Coronary artery (tissue), 2 donors: ENCODE measurements at regions not wholly inside any gene's neighbourhood (a gene's known extent, or its start where the extent isn't known, plus 50 kb on each side); places are given as distances from the start of the nearest gene placed in this dataset.
A peak's percentile ranks its signal among the peaks of the same experiment; 100 is the strongest.
"Not testable (repeated sequence)": the region's sequence is repeated elsewhere in the genome, so short reads cannot be mapped to it uniquely, and the experiment has no call there.

Experiments used
- DNase-seq: peaks from one replicate; pipeline ENCODE4 v3.0.0-alpha.2; 2017; ENCODE audit warnings: low spot score
- H3K27ac ChIP-seq, 2 donors: fragments of 200-600 bp; sonication (generic); one replicate each; pipeline ENCODE4 v1.5.1; 2016 to 2019
- H3K4me3 ChIP-seq: fragments of 200-600 bp; sonication (generic); 2 replicates; pipeline ENCODE4 v1.5.1; 2016; ENCODE audit warnings: mild to moderate bottlenecking, moderate library complexity
- TF ChIP-seq, protein P1 (sequence below): fragments of 200-600 bp; sonication (generic); IDR thresholded peaks from one replicate; pipeline ENCODE4 v1.5.1; 2019; ENCODE audit warnings: antibody characterized with exemption

DNA sequence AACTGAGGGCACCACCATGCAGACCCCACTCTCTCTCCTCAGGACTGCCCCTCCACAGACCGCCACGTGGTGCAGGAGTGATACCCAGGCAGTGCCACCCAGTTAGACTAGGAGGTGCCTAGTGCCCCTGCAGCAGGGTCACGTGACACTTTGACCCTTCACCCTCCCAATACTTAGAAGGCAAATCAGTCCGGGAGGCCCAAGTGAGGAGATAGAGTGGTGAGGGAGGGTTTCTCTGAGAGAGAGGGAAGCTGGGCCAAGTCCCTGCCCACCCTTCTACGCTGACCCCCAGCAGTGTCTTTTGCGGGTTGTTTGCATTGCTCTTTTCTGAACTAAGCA lies 84.6 kb downstream of the BUD13 start:
- no peak overlapping the region for H3K27ac ChIP-seq
- TF ChIP-seq, protein P1, sequence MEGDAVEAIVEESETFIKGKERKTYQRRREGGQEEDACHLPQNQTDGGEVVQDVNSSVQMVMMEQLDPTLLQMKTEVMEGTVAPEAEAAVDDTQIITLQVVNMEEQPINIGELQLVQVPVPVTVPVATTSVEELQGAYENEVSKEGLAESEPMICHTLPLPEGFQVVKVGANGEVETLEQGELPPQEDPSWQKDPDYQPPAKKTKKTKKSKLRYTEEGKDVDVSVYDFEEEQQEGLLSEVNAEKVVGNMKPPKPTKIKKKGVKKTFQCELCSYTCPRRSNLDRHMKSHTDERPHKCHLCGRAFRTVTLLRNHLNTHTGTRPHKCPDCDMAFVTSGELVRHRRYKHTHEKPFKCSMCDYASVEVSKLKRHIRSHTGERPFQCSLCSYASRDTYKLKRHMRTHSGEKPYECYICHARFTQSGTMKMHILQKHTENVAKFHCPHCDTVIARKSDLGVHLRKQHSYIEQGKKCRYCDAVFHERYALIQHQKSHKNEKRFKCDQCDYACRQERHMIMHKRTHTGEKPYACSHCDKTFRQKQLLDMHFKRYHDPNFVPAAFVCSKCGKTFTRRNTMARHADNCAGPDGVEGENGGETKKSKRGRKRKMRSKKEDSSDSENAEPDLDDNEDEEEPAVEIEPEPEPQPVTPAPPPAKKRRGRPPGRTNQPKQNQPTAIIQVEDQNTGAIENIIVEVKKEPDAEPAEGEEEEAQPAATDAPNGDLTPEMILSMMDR, result no peak
- H3K4me3 ChIP-seq, result no peak overlapping the region
- no peak for DNase-seq

DNA sequence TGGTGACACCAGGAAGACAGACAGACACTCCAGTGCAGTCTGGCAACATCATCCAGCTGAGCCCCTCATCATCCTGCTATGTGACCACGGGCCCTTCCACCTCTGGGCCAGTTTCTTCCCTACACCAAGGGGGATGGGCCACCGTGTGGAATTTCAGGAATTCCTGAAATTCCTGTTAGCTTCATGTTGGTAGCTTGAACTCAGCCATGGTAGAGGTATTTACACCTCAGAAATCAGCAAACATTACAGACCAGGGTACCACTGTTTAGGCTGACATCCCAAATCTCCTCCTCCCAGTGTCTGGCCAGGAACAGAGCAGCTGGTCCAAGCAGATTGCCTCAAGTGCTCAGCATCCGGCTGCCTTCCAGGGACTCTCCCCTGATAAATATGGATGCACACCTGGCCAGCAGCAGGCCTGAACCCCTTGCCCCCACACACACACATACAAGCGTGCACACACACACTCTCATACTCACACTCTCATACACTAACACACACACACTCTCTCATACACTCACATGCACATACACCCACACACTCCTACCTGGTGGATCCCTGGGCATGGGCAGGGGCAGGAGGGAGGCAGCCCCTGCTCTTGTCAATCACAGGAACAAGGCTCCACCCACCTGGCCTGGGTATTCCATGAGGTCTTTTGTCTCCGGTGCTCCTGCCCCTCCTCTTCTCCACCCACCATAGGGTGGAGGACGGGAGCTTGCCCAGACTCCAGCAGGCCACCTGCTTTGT lies 85.2 kb downstream of the BUD13 start:
- H3K4me3 ChIP-seq, result no peak overlapping the region
- H3K27ac ChIP-seq, result no peak overlapping the region
- TF ChIP-seq, protein P1, result no peak
- DNase-seq, result no peak

DNA sequence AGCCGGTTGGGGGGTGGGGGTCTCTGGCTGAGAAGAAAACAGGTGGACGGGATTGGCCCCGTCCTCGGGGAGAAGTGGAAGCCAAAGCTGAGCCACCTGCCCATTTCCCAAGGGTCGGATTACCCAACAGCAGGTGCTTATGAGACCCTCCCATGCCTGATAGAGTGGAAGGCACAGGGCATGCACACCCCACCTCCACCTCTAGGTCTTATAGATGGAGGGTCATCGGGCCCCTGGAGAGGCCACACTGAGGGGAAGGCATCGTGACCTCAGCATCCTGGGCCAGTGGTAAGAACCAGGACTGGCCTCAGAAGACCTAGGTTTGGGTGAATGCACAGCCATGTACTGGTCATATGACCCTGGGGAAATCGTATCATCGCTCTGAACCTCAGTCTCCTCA lies 85.9 kb downstream of the BUD13 start:
- Histone ChIP-seq H3K4me3 (no peak overlapping the region), H3K27ac (no peak overlapping the region)
- DNase-seq, result no peak
- TF ChIP-seq, protein P1, result no peak

DNA sequence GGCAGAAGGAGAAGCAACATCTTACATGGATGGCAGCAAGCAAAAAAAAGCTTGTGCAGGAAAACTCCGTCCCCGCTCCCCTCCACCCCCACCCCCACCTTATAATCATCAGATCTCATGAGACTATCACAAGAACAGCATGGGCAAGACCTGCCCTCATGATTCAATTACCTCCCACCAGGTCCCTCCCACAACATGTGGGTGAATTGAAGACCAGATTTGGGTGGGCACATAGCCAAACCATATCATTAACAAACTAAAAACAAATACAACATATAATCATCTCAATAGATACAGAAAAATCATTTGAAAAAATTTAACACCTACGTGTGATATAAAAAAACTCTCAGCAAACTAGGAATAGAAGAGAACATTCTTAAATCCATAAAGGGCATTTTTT lies 88.8 kb downstream of the BUD13 start:
- Histone ChIP-seq H3K4me3 (no peak overlapping the region), H3K27ac (no peak overlapping the region)
- DNase-seq, result no peak
- TF ChIP-seq, protein P1, result no peak

DNA sequence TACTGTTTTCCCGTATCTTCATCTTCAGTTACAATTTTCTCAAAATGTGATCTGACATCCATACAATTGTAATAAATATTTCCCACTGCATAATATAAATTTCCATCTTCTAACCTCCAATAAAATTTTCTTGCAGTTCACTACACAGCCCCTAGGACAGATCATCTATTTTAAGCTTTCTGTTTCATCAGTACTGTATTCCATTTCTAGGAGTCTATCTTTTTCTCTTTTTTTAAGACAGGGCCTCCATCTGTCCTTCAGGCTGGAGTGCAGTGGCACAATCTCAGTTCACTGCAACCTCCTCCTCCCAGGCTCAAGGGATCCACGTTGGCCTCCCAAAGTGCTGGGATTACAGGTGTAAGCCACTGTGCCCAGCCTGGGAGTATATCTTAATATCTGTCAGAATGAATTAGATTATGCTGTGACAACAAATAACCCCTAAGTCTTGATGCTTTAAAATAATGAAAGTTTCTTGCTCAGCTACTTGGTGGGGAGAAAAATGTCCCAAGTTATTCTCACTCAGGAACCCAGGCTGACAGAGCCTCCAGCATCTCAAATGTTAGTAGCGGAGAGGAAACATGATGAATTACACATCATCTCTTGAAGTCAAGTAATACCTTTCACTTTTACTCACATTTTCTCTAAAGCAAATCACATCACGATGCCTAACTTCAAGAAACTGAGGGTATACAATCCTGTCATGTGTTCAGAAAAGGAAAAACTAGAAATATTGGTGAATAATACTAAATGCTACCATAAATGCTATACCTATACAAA lies 92.2 kb downstream of the BUD13 start:
- no peak overlapping the region for H3K27ac ChIP-seq
- TF ChIP-seq, protein P1, result no peak
- DNase-seq, result no peak
- H3K4me3 ChIP-seq, result no peak overlapping the region

DNA sequence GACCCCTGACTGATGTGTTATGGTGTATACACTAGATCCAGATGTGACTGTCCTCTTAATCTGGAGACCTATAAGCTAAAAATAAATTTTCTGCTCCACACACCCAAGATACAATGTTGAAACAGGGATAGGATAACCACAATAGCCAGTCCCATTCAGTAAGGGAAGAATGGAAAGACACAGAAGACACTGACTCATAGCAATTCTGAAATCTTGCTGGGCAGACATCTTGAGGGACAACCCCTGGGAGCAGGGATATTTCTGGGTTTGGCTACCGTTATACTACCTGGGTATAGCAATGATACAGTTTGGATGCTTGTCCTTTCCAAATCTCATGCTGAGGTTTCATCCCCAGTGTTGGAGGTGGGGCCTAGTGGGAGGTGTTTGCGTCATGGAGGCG lies 93.9 kb downstream of the BUD13 start:
- Histone ChIP-seq H3K4me3 (no peak overlapping the region), H3K27ac (no peak overlapping the region)
- DNase-seq, result no peak
- TF ChIP-seq, protein P1, result no peak

DNA sequence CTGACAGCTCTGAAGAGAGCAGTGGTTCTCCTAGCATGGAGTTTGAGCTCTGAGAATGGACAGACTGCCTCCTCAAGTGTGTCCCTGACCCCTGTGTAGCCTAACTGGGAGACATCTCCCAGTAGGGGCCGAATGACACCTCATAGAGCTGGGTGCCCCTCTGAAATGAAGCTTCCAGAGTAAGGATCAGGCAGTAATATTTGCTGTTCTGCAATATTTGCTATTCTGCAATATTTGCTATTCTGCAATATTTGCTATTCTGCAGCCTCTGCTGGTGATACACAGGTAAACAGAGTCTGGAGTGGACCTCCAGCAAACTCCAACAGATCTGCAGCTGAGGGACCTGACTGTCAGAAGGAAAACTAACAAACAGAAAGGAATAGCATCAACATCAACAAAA lies 105.5 kb downstream of the BUD13 start:
- not testable (repeated sequence) for H3K4me3 ChIP-seq, H3K27ac ChIP-seq, DNase-seq

DNA sequence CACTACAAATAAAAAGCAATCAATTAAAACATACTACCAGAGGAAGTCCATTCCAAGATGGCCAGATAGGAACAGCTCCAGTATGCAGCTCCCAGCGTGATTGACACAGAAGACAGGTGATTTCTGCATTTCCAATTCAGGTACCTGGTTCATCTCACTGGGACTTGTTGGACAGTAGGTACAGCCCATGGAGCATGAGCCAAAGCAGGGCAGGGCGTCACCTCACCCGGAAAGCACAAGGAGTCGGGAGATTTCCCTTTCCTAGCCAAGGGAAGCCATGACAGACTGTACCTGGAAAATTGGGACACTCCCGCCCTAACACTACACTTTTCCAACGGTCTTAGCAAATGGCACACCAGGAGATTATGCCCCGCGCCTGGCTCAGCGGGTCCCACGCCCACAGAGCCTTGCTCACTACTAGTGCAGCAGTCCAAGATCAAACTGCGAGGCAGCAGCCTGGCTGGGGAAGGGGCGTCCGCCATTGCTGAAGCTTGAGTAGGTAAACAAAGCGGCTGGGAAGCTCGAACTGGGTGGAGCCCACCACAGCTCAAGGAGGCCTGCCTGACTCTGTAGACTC lies 106.0 kb downstream of the BUD13 start:
- not testable (repeated sequence) for H3K4me3 ChIP-seq, H3K27ac ChIP-seq
- peak; percentile 26 for DNase-seq
